ENCODE measurements at regions not wholly inside any gene's neighbourhood (a gene's known extent, or its start where the extent isn't known, plus 50 kb on each side); places are given as distances from the start of the nearest gene placed in this dataset.

DNA sequence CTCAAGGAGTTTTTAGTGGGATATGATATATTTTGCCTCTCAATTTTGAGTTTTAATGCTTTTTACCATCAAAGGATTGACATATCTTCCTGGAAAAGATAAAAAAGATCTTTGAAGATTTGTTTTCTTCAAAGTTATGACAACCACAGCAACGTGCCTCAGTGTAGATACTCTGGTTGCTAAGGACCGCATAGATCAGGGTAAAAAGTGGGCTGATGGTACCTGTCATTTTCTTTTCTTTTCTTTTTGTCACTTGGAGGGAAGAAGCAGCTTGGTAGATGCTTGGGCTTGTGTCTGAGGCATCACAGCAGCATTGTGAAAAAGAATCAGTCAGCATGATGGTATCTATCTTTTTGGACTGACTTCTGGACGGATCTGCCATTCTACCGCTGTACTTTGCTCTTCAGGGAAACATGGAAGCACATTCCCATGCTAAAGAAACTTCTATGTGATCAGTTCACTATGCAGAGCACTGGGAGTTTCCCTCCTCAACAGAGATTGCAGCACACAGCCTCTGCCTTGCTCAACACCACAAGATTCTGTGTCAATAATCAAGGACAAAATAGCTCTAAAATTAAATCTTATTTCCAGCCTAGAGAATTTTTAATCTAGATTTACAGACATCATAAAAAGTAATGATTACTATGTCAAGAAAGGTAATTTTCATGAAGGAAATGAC lies 54.8 kb upstream of the SGK1 start:
- H3K27ac Mint-ChIP-seq: no peak overlapping the region
- H3K36me3 Mint-ChIP-seq: no peaks in the 10 kb centered on the region
- no peaks in the 10 kb centered on the region for H3K9me3 Mint-ChIP-seq
- no peaks in the 10 kb centered on the region for H3K27me3 Mint-ChIP-seq
- no peak overlapping the region for H3K4me3 Mint-ChIP-seq
- peaks cover 26% of the 10 kb centered on the region for H3K4me1 Mint-ChIP-seq

DNA sequence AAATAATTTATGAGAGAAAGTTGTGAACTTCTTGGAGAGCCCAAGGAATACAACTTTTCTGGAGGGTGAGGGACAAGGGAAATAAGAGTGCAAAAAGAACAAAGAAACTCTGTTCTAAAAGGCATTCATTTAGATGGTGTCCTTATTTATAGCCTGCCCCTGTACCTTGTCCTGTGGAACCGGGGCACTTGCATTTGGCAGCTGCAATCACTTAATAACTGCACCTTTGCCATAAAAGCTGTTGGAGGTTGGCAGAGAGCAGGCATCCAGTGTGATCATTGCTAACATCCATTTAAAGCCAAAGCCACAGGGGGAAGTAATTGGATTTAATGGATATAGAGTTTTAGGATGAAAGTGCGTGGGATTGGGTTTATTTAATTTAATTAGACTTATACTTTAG lies 50.8 kb upstream of the SGK1 start:
- Mint-ChIP-seq H3K9me3 (no peaks in the 10 kb centered on the region), H3K4me3 (no peak overlapping the region), H3K27ac (no peak overlapping the region), H3K36me3 (no peaks in the 10 kb centered on the region), H3K27me3 (no peaks in the 10 kb centered on the region), H3K4me1 (peaks cover 19% of the 10 kb centered on the region)
